T47D (cell line): ENCODE measurements at regions not wholly inside any gene's neighbourhood (a gene's known extent, or its start where the extent isn't known, plus 50 kb on each side); places are given as distances from the start of the nearest gene placed in this dataset.

ENCODE experiments used
- DNase-seq, 2 experiments: peaks; one replicate each; pipeline versions ENCODE4 v3.0.0 to v3.0.0-alpha.2; 2011 to 2012; ENCODE audit warnings: low read depth in 1 of 2, low spot score in 1 of 2
- JUND ChIP-seq: IDR thresholded peaks from 2 replicates; pipeline ENCODE4 v1.6.1; 2012; ENCODE audit warnings: low read depth
- in situ Hi-C: cut with HindIII; loops from 2 replicates; pipeline ENCODE4 v1.10.0; 2016; ENCODE audit warnings: low sequenced_read_pairs, low pct_unique_long_range_greater_than_20kb

- TF ChIP-seq JUND, result no peak
- in situ Hi-C loops, result no loop called here
- no peak for DNase-seq
Observed at GRCh38 chr5:162512935-162513565, 445.5 kb downstream of the GABRG2 start.

- in situ Hi-C loops, result no loop called here
- no peak for TF ChIP-seq JUND
- DNase-seq, result peak in 1 of 2 experiments; percentile 20
Observed at GRCh38 chr5:162514116-162514515, 446.5 kb downstream of the GABRG2 start.

GRCh38 chr5:162520878-162521277 lies 453.3 kb downstream of the GABRG2 start:
- no peak for TF ChIP-seq JUND
- peak in 1 of 2 experiments; percentile 46 for DNase-seq
- in situ Hi-C loops, result no loop called here

- in situ Hi-C loops, result no loop called here
Observed at GRCh38 chr5:162529209-162529608, 461.6 kb downstream of the GABRG2 start.

GRCh38 chr5:162529886-162530285 lies 462.3 kb downstream of the GABRG2 start:
- no peak for TF ChIP-seq JUND
- in situ Hi-C loops, result no loop called here
- DNase-seq, result no peak

More at GRCh38 chr5:162529209-162529608, 461.6 kb downstream of the GABRG2 start:
- no peak for DNase-seq
- no peak for TF ChIP-seq JUND

GRCh38 chr5:162543437-162543836 lies 475.9 kb downstream of the GABRG2 start:
- no peak for DNase-seq
- TF ChIP-seq JUND, result no peak
- in situ Hi-C loops, result no loop called here

- in situ Hi-C loops, result no loop called here
- no peak for TF ChIP-seq JUND
- no peak for DNase-seq
Observed at GRCh38 chr5:162544905-162545304, 477.3 kb downstream of the GABRG2 start.

- in situ Hi-C loops, result no loop called here
- TF ChIP-seq JUND, result no peak
- DNase-seq, result peak in 1 of 2 experiments; percentile 10
Observed at GRCh38 chr5:162550236-162550635, 482.7 kb downstream of the GABRG2 start.

GRCh38 chr5:162558120-162558519 lies 490.5 kb downstream of the GABRG2 start:
- no peak for TF ChIP-seq JUND
- in situ Hi-C loops, result no loop called here
- no peak for DNase-seq

GRCh38 chr5:162567644-162568043 lies 500.1 kb downstream of the GABRG2 start:
- in situ Hi-C loops, result no loop called here
- no peak for TF ChIP-seq JUND
- DNase-seq, result no peak

- no peak for TF ChIP-seq JUND
- DNase-seq, result no peak
- in situ Hi-C loops, result no loop called here
Observed at GRCh38 chr5:162573758-162574157, 506.2 kb downstream of the GABRG2 start.

GRCh38 chr5:162591724-162592123 lies 524.2 kb downstream of the GABRG2 start:
- TF ChIP-seq JUND, result no peak
- DNase-seq, result no peak
- in situ Hi-C loops, result no loop called here

- in situ Hi-C loops, result no loop called here
- DNase-seq, result peak in 1 of 2 experiments; percentile 45
- no peak for TF ChIP-seq JUND
Observed at GRCh38 chr5:162593881-162594280, 526.3 kb downstream of the GABRG2 start.
